ENCODE measurements at regions not wholly inside any gene's neighbourhood (a gene's known extent, or its start where the extent isn't known, plus 50 kb on each side); places are given as distances from the start of the nearest gene placed in this dataset.

DNA sequence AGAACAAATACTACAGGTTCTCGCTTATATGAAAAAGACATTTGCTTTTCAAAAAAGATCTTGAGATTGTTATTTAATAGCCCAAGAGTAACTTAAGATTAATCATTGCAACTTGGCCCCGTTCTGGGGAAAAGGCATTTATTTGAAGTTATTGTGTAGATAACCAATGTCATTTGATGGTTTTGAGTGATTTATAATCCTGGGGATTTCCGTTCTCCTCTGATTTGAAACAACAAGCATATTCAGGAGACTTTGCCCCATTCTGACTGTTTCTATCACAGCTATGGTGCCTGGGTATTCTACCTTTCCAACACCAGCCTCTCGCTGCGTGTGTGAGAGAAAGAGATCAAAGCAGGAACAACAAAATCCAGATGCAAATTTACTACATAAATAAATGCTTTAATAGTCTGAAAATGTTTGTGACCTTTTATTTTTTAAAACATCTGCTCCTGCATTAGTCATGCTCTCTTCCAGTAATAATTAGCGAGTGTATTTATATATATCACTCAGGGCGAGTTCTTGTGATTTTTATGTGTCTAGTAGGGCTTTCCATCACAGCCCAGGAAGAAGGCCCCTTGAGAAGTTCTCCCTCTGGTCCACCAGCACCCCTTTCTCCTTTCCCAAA lies 197.9 kb upstream of the FOXQ1 start:
- DNase-seq, result no peak

DNA sequence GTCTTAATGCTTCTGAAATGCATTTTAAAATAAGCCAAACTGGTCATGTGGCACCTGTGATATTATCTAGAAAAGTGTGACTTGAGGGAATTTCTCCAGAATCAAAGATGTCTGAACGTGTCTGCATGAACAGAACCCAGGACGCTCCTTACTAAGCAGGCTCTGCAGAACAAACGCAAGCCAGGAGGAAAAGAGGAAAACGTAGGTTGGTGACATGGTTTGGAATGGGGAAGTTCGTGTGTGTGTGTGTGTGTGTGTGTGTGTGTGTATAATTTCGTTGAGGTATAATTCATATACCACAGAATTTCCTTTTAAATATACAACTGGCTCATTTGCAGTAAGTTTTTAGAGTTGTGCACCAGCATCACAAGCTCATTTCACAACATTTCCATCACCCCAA lies 200.5 kb upstream of the FOXQ1 start:
- DNase-seq, result no peak

DNA sequence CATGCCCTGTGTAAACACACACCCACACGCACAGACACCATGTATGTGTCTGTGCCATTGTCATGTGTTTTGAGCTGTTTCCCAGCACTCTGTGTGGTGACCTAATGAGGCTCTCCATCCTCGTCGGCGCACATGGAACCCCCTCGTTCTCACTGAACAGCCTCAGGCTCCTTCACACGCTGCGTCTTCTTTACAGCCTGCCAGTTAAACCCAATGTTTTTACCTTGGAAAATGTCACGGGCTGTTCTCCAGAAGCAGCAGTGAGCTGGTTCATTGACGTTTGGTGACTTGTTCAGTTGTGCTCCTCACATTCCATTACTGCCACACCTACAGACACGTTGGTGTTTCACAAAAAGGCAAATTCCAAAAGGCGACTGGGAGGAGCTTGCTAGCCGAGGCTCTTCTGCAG lies 201.0 kb upstream of the FOXQ1 start:
- no peak for DNase-seq

DNA sequence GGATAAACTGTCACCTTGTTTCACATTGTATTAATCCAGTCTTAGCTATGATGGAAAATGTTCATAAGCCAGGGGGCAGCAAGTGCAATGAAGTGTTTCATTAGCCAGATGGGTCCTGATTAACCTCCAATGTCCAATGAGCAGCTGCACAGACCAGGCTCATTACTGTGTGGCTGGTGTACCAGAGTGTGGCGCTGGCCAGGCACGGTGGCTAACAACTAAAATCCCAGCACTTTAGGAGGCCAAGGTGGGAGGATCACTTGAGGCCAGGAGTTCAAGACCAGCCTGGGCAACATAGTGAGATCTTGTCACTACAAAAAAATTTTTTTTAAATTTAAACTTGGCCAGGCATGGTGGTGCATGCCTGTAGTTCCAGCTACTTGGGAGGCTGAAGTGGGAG lies 201.7 kb upstream of the FOXQ1 start:
- no peak for DNase-seq

DNA sequence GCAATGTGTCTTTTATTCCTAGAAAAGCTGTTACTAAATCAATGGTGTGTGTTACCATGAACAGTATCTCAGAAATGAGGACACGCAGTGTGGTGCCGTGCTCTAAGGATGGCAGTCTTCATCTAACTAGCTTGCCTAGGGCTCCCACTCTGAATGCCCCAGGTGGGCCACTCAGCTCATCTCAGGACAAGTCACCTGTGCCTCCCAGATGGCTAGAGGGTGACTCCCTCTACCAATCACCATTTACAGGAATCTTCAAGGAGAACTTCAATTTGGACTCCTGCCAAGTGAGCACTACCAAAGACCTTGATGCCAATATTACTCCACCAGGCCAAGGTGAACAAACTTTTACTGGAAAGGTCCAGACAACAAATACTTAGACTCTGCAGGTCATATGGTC lies 202.8 kb upstream of the FOXQ1 start:
- DNase-seq, result no peak

DNA sequence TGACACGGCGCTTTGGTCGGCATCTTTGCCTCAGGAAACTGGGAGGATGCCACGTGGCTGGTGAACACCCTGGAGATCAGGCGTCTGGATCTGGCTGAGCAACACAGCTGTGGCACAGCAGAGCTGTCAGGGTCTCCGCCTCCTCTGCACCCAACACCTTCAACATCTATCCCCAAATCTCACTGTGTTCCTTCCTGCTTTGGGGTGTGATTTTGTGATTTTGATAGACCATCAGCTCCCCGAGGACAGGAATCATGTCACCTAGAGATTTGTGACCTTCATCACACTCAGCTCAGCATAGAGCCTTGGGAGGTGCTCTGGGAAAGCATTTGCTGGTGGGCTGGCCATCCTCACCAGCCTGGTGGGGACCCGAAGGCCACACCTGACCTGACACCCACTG lies 203.7 kb upstream of the FOXQ1 start:
- DNase-seq, result no peak

DNA sequence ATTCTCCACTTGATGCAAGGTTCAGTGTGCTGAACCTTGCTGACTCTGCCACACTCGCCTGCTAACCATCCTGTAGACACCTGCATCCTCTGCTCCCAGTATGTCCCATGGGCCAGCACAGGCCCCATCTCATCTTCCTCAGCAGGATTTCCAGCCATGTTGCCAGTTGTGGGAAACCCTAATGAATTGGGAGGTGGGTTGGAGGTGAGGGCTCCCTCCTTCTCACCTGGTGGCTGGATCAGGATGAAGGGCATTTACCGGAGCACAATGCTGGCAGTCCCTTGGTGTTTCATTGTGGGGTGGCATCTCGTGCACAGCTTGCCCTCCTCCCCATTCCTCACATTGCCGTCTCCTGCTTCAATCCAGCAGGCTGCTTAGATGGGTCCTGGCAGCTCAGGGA lies 204.3 kb upstream of the FOXQ1 start:
- DNase-seq, result no peak

DNA sequence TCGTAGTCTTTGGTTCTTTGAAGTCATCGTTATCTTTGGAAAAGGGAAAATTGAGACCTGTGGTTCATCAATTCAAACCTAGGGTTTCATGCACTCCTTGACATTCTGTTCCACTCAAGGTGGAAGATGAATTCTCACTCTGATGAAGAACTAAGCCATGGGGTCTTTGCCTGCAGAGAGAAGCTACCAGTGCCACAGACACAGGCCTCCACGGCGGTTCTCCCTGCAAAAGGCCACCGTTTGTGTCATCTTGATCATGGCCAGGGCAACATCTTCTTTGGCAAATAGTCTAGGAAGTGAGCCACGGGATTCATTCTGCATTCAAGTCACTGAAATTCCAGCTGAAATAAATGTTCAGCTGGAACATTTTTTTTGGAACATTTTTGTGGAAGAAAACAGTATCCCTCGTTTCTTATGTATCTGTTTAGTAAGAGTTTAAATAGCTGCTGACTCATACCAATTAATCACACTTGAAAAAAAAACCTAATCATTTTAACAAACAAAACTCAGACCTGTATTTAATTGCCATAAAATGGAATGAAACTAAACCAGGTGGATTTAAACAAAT lies 206.0 kb upstream of the FOXQ1 start:
- no peak for DNase-seq

DNA sequence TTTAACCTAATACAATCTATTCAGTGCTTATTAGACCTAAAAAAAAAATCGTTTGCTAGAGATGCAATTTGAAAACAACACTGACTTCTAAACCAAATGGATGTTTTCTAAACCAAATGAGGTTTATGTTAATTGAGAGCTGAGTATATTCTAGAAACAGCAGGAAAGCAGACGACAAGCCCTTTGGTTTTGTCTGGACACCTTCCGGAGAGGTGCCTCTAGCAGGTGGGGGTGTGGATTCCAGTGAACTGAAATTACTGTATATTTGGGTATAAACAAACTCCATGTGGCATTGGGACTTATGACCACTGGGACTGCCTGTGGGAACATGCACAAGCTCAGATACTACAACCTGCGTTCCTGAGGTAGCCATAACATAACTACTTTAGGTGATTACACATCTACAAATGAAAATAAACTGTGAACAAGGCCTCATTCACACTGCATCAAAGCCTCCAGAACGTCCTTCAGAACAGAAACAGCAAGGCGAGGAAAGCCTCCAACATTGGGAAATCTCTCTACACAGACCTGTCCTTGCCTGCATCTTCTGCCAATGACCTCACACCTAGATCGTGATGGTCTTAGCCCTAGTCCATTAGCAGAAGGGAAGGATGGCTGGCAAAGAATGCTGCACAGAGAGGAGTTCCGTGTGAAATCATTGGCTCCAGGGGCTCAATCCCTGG lies 206.8 kb upstream of the FOXQ1 start:
- no peak for DNase-seq

DNA sequence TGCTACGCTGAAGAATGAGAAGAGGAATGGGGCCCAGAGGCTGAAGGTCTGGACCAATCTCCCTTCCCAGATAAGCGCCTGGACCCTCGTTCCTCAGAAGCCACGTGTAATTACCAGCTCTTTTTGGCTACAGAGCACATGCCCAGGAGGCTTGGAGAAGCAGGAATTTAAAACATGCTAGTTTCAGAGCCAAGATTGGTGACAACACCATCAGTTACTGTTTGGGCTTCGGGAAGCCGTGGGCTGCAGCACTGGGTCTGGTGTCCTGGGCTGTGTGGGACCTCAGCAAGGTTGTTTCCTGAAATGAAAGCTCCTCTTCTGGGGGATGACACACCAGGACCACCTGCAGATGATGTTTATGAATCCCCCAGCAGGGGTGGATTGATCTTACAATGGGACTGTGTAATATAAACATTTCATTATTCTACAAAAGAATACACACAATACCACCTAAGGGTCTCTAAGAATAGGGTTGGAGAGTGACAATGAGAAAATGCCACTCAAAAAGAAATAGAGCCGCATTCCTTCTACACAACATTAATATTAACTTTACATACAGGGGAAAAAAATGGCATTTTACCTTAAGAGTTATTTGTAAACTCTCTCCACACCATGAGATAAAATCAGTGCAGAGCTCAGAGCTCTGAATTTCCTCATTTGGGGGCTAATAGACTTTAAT lies 207.8 kb upstream of the FOXQ1 start:
- DNase-seq, result no peak

DNA sequence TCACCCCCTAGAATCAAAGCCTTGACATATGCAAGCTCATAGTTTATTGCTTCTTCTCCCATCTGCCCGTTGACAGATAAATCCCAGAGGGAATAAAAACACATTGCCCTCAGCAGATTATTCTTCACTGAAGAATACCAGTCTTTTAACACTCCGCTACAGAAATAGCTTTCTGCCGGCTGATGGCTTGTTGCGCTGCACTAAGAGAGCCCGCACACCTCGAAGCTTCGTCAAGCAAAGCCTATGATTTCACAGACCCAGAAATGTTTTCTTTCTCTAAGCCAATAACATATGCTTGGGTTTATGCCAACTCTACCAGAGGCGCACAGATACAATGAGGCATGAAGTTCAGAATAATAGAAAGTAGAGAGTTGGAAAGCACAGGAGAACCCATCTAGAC lies 208.9 kb upstream of the FOXQ1 start:
- no peak for DNase-seq

DNA sequence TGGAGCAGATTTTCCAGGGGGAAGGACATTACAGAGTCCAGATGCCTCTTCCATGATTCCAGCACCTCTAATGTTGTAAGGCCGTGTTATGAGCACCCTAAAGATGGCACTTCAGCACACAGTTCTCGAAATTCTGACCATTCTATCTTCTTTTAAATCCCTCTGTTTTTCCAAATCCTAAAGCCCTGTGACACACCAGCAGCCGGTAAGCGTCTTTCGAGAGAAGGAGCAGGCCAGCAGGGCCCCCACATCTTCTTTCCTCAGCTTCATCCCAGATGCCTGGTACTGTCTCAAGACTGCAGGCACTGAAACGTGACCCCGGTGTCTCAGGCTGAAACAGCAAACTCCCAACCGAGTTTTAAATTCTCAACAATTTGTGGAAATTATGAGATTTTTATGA lies 211.6 kb upstream of the FOXQ1 start:
- DNase-seq, result no peak

DNA sequence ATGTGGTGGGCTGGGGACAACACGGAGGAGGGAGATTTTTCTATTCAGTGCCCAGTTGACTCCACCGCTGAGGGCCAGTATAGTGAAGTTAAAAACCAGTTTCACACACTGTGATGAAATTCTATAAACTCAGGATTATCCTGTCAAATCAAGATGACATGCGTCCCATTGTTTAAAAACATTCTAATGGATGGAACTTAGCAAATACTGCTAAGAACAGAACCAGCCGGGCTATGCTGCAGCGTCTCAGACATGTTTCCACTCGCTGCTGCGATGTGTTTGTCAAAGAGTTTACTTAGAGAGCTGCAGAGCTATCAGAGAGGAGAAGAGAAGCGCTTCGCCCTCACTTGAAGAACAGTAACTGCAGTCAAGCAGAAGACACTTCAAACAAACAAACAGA lies 212.6 kb upstream of the FOXQ1 start:
- no peak for DNase-seq

DNA sequence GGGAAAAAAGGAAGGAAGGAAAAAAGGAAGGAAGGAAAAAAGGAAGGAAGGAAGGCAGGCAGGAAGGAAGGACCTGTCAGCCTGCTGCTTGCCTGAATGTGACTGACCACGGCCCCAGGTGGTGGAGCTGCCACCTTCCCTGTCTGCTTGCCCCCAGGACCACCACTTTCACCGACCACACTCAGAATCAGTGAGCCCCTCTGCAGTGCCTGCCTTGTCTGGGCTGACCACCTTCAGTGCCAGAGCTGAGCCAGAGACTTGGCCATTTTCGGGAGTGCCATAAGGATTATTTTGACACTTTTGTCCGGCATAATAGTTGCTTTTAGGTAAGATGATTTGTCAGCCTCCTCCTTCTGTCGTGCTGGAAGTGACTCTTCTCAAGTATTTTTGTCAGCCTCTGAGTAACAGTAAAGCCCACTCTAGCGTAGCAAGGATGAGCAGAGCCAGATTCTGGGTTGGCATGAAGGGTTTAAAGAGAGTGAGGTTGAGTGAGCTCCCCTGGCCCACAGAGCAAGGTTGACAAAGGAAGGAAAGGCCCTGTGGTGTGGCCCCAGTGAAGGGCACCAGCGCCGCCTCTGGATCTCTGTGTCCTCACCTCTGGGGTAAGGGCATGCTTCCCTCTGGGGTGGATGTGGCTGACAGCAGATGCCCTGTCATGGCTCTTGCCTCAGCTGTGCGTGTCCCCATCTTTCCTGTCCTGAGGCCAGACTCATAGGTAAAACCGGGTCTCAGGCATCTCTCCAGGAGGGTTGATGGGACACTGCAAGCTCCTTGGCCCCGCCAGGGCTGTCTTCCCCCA lies 214.7 kb upstream of the FOXQ1 start:
- DNase-seq, result no peak

DNA sequence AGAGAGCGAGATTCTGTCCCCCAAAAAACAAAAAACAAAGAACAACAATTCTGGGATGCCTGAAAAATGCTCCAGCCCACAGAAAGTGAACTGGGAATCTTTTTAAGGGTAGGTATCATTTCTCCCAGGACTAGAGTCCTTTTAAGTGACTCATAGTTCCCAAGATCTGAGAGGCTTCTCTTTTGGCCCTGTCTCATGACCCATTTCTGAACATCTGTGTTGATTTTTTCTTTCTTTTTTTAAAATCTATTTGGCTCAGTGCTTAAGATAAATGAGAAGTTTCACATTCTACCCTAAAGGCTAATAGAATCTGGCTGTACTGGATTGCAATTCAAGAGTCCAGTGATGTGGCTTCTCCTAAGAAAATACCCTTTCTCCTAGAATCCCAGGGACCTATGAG lies 217.6 kb upstream of the FOXQ1 start:
- no peak for DNase-seq

DNA sequence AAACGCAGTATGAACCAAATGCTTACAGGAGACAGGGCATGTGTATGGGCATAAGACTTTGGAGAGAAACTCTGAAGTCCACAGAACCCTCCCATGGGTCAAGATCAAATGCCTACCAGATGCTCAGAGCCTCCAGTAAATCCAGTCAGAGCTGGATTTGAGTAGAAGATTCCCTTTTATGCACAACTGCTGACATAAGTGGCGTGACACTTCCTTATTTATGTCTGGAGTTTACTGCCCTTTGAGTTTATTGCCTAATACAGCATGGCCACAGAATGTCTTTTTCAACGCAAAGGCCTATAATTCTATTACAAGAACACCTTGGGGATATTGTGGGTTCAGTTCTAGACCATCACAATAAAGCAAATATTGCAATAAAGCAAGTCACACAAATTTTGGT lies 220.0 kb upstream of the FOXQ1 start:
- DNase-seq, result no peak

DNA sequence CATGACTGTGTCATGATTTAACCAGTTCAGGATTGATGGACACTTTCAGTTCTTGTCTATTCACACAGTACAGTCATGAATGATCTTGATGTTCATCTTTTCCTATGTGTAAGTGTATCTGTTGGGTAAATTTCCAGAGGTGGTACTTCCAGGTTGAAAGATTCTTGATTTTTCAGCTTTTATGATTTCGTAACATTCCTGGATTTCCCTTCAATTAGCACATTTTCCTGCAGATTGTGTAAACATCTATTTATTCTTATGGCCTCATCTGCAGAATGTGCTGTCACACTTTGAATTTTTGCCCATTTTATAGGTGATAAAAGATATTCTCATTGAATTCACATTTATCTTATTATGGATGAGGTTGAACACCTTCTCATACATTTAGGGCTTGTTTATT lies 222.0 kb upstream of the FOXQ1 start:
- no peak for DNase-seq

DNA sequence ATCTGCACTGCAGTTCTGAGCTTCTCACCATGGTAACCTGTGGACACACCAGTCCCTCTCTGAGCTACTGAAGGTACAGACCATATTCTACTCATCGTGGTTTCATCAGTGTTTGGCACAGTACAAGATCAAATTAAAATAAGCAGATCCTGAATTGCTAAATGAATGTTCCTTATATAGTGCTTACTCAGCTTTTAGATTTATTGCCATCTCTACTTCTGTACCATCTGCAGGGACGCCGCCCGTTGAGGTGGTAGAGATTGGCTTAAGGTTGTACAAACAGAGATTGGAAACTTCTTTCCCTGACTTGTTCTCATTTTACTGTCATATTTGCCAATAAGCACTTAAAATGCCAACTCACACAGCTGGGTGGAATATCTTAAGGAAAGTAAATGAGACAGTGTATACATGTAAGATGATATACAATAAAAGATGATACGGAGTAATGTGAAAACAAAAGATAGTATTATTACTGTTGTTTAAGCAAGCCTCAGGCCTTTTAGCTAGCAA lies 223.4 kb upstream of the FOXQ1 start:
- no peak for DNase-seq

DNA sequence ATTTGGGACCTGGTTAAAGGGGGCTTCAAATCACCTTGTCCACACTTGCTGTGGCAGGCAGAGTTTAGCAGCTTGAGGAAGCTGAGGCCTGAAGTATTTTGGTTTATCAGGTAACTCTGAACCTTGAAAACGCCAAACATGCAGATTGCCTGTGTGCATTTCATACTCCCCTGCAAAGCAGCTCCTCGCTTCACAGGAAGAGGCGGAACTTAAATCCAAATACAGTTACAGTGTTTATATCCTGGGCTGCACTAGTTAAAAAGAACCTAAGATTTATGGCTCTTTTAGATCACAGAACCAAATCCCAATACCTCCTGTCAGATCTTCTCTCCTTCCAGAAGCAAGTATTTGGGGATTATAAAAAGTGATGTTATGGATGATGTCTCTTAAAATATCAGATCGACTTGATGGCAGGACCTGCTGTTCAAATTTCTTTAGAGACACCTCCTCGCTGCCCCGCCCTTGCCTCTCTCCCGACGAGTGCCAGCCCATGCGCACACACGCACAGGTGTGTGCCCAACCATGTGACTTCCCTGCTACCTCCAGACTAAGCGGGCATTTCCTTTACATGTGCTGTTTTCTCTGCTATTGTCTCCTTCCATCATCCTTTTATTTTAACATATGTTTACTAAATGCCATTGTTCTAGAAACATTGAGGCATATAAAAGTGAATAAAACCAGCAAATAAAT lies 224.6 kb upstream of the FOXQ1 start:
- DNase-seq, result no peak

DNA sequence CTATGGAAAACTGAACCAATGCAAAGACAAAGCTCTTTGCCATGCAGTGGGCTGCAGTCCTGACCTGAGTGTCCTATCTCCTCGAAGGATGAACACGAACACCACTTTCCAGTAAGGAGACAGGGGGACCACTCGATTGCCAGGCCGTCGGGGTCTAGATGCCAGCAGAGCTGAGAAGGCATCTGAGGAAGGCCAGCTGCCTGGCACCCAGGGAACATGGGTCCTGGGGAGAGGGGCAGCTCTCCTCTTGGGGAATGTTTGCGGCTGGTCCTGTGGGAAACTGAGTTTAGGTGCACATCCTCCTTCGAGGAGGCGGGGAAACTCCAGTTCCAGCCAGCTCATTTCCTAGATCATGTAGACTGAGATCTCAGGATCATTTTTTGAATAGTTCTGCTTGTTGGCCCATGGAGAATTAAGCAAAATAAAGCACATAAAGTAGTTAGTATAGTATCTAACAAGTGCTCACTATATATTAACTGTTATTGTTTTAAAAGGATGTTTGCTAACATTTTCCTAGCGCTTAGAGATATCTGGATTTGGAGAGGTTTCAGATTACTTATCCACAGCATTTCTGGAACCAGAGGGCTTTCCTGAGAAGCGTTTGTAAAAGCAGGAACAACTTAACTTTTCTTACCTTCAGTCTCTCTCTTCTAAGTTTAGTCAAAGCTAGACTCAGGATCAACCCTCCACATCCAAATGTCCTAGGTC lies 225.3 kb upstream of the FOXQ1 start:
- DNase-seq, result no peak

DNA sequence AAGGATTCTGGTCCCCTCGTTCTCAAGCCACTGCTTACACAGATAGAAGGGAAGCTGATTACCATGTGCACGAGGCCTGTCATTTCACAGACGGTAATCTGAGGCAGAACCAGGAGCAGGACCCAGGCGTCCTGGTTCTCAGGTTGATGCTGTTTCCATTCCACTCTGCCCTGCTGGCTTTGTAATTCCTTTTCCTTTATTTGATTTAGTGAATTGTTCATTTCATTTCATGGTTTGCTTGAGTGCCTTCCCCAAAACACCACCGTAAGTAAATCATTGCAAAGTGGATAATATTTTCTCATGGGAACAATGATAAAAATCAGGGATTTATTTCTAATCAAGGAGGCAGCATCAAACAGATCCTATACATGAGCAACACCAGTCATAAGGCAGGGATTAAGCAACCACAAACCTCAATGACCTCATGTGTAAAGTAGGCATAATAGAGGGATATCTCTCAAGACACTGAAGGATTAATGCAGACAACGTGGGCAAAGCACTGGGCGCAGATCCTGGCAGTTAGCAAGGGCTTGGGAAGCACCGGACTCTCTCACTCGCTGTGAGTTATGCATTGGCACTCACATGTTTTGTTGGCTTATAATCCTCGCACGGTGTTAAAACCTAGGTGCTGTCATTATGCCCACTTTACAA lies 229.5 kb upstream of the FOXQ1 start:
- DNase-seq, result no peak

Measured in stimulated activated CD4-positive, alpha-beta T cell treated with anti-CD3 and anti-CD28 coated beads, Interleukin-15, amount 100 ng/mL, for 24 hours (primary cell).